ENCODE measurements at regions not wholly inside any gene's neighbourhood (a gene's known extent, or its start where the extent isn't known, plus 50 kb on each side); places are given as distances from the start of the nearest gene placed in this dataset.

- DNase-seq: no peak
Observed at GRCh38 chr22:48742556-48743343, 1084.9 kb downstream of the BRD1 start.

- DNase-seq: no peak
Observed at GRCh38 chr22:48742191-48742555, 1085.5 kb downstream of the BRD1 start.

DNA sequence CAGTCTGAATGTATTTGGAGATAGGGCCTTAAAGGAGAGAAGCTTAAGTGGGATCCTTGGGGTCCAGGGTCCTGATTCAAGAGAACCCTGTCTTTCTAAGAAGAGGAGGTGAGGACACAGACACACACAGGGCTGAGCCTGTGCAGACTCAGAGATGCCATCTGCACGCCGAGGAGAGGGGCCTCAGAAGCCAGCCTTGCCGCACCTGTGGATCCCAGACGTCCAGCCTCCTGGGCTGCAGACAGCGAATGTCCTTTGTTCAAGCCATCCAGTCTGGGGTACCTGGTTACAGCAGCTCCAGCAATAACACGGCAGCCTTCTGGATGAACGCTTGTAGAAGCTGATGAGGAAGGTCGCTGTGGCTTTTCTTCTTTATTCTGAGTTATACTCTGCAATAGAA lies 1086.1 kb downstream of the BRD1 start:
- no peak for DNase-seq

GRCh38 chr22:48740731-48741405 lies 1086.8 kb downstream of the BRD1 start:
- no peak for DNase-seq

DNA sequence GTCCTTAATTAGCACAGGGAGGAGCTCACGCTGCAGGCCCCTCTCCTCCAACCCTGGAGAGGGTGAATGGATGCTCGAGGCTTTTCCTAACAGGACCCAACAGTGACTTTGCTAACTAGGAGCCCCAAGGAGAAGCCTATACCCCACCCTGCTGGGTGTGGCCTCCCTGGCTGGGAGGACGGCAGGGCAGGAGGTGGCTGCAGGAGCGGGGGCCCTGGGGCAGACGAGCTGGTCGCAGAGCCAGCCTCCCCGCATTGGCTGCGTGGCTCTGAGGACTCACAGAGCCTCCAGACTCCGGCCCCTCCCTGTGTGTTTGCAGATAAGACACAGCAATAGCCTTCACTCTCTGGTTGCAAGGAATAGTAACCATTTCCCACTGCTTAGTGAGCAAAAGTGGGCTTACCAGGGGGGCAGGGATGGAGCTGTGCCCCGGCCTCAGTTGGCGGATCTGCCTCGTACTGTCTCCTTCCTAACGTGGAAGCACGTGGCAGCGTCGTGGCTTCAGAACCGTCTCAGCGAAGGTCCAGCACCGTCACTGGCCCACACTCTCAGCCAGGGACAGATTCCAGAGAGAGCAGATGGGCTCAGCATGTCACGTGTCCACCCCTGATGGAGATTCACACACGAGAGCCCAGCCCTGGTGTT lies 1087.5 kb downstream of the BRD1 start:
- no peak for DNase-seq

GRCh38 chr22:48739348-48740085 lies 1088.2 kb downstream of the BRD1 start:
- DNase-seq: no peak

DNA sequence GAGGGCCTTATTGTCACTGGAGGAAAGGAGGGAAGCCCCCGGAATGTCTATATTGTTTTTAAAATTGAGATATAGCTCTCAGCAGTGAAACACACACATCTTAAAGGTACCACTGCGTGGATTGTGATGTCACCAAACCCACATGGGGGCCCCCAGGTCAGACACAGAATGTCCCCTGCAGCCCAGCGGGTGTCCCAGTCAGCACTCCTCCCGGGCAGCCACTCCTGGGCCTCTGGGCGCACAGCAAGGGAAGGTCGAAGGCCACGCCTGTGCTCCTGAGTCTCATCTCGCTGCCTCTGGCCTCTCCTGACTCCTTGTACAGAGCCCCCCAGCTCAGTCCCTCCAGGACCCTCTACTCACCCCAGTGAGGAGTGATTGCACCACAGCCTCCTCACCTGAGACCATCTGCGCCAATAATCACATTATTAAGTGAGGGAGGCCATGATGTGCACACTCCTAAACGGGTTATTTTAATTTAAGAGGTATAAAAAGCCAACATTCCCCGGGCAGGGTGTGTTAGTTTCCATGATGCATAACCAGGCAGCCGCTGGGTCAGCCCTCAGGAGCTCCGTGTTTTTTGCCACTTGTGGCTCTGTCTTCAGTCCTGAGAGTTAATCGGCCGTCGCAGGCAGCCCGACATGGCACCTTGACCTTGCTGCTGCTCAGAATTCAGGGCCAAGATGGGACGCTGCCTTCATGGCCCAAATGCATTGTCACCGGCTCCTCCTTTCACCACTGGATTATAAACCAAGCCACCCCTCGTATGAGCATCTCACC lies 1089.3 kb downstream of the BRD1 start:
- no peak for DNase-seq

DNA sequence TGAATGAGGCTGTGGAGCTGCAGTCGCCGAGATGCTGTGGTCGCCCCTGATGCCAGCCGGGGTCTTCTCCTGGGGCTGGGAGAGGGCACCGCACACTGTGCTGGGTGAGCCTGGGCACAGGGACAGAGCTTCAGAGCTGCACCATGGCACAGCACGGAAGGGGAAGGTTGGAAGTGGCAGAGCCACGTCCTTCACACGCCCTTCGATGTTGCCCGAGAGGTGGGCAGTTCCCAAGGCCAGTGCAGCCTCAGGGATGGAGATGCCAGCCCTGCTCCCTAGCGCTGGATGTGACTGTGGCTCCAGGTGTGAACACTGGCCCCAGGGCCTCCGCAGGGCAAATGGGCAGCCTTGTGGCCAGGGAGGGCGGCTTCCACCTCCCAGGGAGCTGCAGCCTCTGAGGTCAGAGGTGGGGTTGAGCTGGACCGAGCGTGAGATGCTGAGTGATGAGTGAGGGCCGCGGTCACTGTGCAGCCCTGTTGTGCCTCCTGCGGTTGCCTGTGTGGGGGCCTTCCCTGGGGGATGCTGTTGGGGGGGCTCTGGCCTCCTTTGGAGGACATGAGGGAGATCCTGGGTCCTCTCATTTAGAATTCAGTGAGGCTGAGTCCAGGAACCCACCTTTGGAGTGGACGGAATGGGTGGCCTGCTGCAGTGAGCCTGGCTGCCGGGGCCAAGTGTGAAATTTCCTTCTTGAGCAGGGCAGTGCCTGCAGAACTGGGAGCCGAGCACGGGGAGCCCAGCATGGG lies 1090.0 kb downstream of the BRD1 start:
- no peak for DNase-seq

GRCh38 chr22:48736593-48737460 lies 1090.8 kb downstream of the BRD1 start:
- no peak for DNase-seq

DNA sequence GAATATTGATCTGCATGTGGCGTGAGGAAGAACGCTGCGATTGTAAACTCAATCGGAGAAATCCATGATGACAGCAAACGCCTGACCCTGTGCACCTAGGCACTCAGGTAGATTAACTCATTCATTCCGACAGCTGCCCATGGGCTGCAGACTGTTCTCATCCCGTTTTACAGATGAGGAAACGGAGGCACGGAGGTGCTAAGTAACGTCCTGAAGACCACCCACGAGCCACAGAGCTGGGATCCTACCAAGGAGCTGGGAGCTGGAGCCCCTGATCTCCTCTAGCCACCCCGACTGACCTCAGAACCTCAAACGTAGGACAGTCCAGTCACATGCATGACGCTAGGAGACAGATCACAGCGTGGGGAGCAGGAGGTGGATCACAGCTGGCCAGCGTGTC lies 1092.7 kb downstream of the BRD1 start:
- no peak for DNase-seq

DNA sequence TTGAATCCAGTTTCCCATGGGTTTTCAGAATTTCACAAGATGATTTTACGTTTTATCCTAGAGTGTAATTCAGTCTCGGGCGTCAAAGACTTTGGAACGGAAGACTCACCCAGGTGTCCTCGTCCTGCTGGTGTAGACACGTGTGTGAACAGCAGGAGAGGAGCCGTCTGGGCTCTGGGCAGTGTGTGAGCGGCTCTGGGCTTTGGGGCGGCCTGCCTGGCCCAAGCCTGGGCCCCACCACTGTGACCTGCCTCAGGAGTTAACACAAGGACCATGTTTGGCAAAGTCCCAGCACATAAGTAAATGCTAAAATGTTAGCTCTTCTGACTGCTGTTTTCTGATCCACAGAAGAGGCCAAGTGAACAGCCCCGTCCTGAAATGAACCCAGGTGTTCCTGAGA lies 1093.3 kb downstream of the BRD1 start:
- DNase-seq: no peak

GRCh38 chr22:48729499-48730171 lies 1098.0 kb downstream of the BRD1 start:
- DNase-seq: no peak

DNA sequence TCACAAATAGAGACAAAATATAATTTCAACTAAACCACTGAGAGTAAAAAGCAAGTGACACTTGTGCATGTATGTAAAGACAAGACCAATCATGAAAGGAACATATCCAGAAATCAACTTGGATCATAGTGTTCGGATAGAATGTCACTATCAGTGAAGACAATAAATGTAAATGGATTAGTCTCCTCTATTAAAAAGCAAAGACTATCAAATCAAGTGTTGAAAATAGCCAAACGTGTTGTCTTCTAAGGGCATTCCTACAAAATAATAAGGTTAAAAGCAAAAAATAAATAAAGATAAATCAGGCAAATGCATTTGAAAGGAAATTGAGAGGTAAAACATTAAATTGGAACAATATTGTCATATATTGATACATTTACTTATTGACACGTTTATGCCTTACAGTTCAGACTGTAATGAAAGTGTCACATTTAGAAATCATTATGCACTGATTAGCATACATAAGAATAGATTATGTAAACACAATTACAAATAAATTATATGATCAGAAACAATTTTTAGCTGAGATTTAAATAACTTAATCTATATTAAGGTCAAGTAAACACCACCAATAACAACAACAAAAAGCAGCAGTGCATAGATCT lies 1100.1 kb downstream of the BRD1 start:
- DNase-seq: no peak

DNA sequence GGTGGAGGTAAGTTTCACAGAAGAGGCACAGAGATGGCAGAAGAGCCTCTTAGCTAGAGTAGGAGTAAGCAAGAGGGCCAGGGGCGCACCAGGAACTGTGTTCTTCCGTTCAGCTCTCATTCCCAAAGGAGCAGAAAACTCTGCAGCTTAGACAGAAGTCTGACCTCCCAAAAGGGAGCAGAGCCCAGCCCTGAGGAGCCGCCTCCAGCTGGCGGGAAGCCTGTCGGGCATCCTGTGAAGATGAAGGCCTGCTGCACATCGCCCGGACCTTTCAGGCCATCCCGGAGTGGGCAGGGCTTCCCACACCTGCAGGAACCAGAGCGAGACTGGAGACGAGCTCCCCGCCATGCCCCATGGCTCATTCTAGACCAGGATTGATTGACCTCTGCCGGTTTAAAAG lies 1102.8 kb downstream of the BRD1 start:
- DNase-seq: no peak

- no peak for DNase-seq
Observed at GRCh38 chr22:48722661-48723060, 1105.0 kb downstream of the BRD1 start.

GRCh38 chr22:48721395-48721669 lies 1106.3 kb downstream of the BRD1 start:
- no peak for DNase-seq

- no peak for DNase-seq
Observed at GRCh38 chr22:48720662-48721394, 1106.8 kb downstream of the BRD1 start.

DNA sequence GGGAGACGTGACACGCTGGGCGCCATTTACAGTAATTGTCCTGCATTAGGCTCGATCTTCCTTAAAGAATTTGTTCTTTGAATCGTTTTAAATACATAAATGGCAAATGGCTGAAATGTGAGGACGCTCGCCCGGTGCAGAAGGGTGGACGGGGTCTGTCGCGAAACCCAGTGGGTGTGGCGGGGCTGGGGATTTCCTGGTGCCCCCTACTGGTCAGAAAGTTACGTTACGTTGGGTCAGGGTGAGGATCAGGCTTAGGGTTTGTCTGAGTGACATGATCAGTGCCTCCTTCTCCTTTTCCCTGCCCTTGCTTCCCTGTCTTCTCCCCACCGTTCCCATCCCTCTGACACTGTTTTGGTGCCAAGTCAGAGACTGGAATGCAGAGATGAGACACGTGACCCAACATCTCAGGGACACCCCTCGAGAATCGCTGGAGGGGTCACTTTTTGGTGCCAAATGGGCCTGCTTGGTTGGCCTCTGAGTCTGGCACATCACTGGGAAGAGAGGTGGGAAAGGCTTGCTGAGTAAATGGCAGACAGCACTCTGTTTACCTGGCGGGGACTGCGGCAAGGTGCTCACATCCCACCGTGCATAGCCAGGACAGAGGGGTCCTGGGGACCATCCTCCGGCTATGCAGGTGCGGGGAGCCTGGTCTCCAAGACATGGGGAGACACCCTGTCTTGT lies 1107.6 kb downstream of the BRD1 start:
- no peak for DNase-seq
